HL-60 (cell line): ENCODE measurements at regions not wholly inside any gene's neighbourhood (a gene's known extent, or its start where the extent isn't known, plus 50 kb on each side); places are given as distances from the start of the nearest gene placed in this dataset.

Experiments
- DNase-seq, 2 experiments: peaks; one replicate each; pipeline ENCODE4 v3.0.0-alpha.2; 2010 to 2020; ENCODE audit warnings: low read depth in 1 of 2, low spot score in 1 of 2
- H3K27ac ChIP-seq: fragments of 250-450 bp; sonication (Bioruptor Pico); replicated peaks from 2 replicates; pipeline ENCODE4 v1.5.1; 2020; ENCODE audit warnings: mild to moderate bottlenecking, moderate library complexity
- H3K27me3 ChIP-seq: fragments of 250-450 bp; sonication (Bioruptor Pico); 2 replicates; pipeline ENCODE4 v1.5.1; 2021; ENCODE audit warnings: mild to moderate bottlenecking, moderate library complexity; ENCODE audit not compliant: insufficient read depth, poor library complexity, severe bottlenecking
- H3K4me3 ChIP-seq: replicated peaks from 2 replicates; pipeline ENCODE4 v1.5.1; 2011; ENCODE audit warnings: mild to moderate bottlenecking, control low read depth, low read length; ENCODE audit not compliant: insufficient read depth
- GABPA ChIP-seq: IDR thresholded peaks from 2 replicates; pipeline ENCODE4 v1.6.1; 2012; ENCODE audit warnings: low read depth
- POLR2AphosphoS5 ChIP-seq: IDR thresholded peaks from 2 replicates; pipeline ENCODE4 v1.6.1; 2012; ENCODE audit warnings: low read depth
- SPI1 ChIP-seq: IDR thresholded peaks from 2 replicates; pipeline ENCODE4 v1.6.1; 2012; ENCODE audit warnings: low read depth, mild to moderate bottlenecking, borderline replicate concordance
- TF ChIP-seq, protein P1 (sequence below): IDR thresholded peaks from 2 replicates; pipeline ENCODE4 v1.6.1; 2012; ENCODE audit warnings: low read depth; ENCODE audit not compliant: insufficient replicate concordance
- TF ChIP-seq, protein P2 (sequence below): IDR thresholded peaks from one replicate; pipeline ENCODE4 v1.5.1; 2011; ENCODE audit warnings: low read length, control low read depth, inconsistent platforms; ENCODE audit not compliant: insufficient read depth

DNA sequence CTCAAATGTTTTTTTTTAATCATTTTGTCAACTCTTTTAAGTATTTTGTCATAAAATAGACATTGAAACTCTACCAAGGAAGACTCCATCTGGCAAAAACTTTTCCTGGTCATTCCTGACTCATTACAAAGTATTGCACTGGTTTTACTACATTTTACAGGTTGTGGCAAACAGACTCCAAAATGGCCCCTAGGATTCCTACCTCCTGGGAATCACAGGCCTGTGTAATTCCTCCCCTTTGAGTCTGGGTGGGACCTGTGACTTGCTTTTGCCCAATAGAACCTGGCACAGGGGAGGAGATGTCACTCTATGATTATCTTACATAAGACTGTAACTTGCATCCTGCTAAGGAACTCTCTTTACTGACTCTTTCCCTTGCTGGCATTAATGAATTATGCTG lies 123.6 kb upstream of the KCNJ6 start:
- no peak overlapping the region for H3K4me3 ChIP-seq
- peaks cover 4% of the 10 kb centered on the region for H3K27me3 ChIP-seq
- H3K27ac ChIP-seq: no peak overlapping the region
- TF ChIP-seq SPI1: no peak
- TF ChIP-seq GABPA: no peak
- TF ChIP-seq, protein P1, sequence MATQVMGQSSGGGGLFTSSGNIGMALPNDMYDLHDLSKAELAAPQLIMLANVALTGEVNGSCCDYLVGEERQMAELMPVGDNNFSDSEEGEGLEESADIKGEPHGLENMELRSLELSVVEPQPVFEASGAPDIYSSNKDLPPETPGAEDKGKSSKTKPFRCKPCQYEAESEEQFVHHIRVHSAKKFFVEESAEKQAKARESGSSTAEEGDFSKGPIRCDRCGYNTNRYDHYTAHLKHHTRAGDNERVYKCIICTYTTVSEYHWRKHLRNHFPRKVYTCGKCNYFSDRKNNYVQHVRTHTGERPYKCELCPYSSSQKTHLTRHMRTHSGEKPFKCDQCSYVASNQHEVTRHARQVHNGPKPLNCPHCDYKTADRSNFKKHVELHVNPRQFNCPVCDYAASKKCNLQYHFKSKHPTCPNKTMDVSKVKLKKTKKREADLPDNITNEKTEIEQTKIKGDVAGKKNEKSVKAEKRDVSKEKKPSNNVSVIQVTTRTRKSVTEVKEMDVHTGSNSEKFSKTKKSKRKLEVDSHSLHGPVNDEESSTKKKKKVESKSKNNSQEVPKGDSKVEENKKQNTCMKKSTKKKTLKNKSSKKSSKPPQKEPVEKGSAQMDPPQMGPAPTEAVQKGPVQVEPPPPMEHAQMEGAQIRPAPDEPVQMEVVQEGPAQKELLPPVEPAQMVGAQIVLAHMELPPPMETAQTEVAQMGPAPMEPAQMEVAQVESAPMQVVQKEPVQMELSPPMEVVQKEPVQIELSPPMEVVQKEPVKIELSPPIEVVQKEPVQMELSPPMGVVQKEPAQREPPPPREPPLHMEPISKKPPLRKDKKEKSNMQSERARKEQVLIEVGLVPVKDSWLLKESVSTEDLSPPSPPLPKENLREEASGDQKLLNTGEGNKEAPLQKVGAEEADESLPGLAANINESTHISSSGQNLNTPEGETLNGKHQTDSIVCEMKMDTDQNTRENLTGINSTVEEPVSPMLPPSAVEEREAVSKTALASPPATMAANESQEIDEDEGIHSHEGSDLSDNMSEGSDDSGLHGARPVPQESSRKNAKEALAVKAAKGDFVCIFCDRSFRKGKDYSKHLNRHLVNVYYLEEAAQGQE: no peak
- TF ChIP-seq, protein P2, sequence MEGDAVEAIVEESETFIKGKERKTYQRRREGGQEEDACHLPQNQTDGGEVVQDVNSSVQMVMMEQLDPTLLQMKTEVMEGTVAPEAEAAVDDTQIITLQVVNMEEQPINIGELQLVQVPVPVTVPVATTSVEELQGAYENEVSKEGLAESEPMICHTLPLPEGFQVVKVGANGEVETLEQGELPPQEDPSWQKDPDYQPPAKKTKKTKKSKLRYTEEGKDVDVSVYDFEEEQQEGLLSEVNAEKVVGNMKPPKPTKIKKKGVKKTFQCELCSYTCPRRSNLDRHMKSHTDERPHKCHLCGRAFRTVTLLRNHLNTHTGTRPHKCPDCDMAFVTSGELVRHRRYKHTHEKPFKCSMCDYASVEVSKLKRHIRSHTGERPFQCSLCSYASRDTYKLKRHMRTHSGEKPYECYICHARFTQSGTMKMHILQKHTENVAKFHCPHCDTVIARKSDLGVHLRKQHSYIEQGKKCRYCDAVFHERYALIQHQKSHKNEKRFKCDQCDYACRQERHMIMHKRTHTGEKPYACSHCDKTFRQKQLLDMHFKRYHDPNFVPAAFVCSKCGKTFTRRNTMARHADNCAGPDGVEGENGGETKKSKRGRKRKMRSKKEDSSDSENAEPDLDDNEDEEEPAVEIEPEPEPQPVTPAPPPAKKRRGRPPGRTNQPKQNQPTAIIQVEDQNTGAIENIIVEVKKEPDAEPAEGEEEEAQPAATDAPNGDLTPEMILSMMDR: no peak
- no peak for TF ChIP-seq POLR2AphosphoS5
- DNase-seq: no peak

DNA sequence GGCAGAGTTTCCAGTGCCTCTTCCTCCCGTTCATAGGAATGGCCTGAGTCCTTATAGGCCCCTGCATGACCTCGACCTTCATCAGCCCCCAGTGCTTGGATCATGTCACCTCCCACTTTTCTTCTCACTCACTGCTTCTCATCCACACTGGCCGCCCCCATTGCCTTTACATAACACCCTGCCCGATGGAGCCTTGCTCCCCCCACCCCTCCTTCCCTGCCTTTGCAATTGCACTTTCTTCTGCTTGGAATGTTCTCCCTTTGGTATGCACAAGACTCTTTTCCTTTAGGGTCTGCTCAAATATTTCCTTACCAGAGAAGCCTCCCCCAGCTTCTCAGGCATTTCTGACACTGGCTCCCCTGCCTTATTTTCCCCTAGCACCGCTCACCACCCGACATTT lies 125.2 kb upstream of the KCNJ6 start:
- no peak overlapping the region for H3K4me3 ChIP-seq
- no peak overlapping the region for H3K27ac ChIP-seq
- TF ChIP-seq, protein P2: no peak
- no peak for DNase-seq
- H3K27me3 ChIP-seq: peaks cover 4% of the 10 kb centered on the region

DNA sequence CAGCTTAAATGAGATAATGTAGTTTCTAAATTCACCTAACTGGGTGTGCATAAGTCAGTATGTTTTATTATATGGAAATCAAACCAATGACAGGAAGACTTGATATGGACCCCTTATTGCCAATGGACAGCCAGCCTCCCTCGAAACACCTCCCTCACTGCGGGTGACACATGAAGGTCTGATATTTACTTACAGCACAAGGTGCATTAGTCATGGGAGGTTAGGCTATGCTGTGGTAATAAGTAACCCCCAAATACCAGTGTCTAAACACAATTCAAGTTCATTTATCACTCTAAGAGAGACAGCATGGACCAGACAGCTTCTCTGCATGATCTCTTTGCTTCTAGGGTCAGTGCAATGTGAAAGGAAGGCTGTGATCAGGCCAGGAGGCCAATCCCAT lies 126.0 kb upstream of the KCNJ6 start:
- DNase-seq: no peak
- no peak overlapping the region for H3K4me3 ChIP-seq
- TF ChIP-seq, protein P1: no peak
- TF ChIP-seq SPI1 (no peak), POLR2AphosphoS5 (no peak), GABPA (no peak)
- TF ChIP-seq, protein P2: no peak
- H3K27me3 ChIP-seq: peaks cover 4% of the 10 kb centered on the region
- no peak overlapping the region for H3K27ac ChIP-seq

DNA sequence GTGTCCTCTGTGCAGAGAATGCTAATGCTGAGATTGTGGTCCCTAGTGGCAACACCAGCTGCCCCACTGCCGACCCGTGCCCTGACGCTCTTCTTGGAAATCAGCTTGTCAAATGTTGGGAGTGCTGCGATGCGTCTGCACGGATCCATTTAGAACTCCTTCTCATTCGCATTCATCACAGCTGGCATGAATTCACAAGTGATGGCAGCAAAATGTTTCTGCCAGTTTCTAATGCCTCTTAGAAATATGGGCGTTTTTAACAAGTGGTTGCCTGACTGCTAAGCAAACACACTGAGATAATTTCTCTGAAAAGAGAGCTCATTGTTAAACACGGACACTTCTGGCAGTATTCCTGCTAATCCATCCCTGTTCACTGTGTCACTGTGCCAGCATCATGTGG lies 131.9 kb upstream of the KCNJ6 start:
- Histone ChIP-seq H3K27ac (no peak overlapping the region), H3K4me3 (no peak overlapping the region), H3K27me3 (peaks cover 6% of the 10 kb centered on the region)
- TF ChIP-seq POLR2AphosphoS5: no peak
- no peak for TF ChIP-seq SPI1
- TF ChIP-seq, protein P2: no peak
- TF ChIP-seq GABPA: no peak
- TF ChIP-seq, protein P1: no peak
- DNase-seq: no peak
